ENCODE measurements at regions not wholly inside any gene's neighbourhood (a gene's known extent, or its start where the extent isn't known, plus 50 kb on each side); places are given as distances from the start of the nearest gene placed in this dataset.

DNA sequence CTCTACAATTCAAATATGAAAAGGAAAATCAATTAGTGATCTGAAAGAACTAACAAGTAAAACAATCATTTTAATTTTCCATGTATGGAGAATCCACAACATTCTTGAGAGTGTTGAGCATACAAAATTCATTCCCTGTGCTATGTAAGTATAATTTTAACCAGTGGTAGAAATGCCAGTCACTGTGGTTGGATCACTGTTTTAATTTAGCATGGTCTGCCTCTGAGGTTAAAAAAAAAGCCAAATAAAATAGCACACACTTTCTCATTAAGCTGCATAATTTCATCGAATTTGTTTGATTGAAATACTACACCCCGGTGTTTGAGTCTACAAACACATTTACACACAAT lies 185.5 kb upstream of the STS start:
- TF ChIP-seq POLR2A (IDR thresholded peaks at IDR 0.05; ENCODE audit: low read length) = no peak
- no peak for TF ChIP-seq GATA1 (IDR thresholded peaks at IDR 0.05; ENCODE audit: low read depth, low read length)
